ENCODE measurements at regions not wholly inside any gene's neighbourhood (a gene's known extent, or its start where the extent isn't known, plus 50 kb on each side); places are given as distances from the start of the nearest gene placed in this dataset.

DNA sequence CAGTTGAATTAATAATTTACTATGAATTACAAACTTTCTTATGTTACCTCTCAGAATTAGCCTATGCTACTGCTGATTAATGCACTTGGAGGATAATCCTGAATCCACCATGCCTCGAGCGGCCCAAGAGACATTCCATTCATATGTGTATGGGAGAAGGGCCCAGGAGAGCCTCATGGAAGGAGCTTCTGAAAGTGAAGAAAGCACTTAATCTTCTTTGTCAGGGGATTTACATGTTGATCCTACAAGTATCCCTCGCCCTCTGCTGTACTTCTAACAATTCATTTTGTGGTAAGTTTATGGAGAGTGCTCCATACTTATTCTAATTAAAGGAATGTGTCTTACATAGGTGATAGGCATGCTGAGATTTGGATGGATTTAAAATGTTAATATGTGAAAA is 1189.1 kb upstream of the NXPH2 start:
- no peak for DNase-seq
- intact Hi-C loops (cut with DNase I) = no loop called here
- ATAC-seq (ENCODE audit: poor library complexity) = no peak

DNA sequence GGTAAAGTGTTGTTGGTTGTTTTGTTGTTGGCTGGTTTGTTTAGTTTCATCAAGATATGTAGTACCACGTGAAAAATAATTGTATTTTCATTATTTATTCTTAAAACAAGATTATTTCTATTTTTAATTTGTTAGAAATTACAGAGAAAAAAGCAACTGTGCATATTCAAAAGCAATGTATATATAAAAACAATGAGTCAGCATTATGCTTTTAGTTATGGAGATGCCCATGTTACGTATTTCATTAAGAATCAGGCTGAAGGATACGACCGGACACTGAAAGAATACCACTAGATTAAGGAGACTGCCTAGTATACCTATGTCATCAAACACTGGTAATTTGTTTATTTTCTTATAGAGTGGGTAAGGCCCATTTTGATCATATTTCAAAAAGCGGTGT is 1188.4 kb upstream of the NXPH2 start:
- ATAC-seq (ENCODE audit: poor library complexity) (no peak), DNase-seq (no peak)
- intact Hi-C loops (cut with DNase I) = no loop called here

DNA sequence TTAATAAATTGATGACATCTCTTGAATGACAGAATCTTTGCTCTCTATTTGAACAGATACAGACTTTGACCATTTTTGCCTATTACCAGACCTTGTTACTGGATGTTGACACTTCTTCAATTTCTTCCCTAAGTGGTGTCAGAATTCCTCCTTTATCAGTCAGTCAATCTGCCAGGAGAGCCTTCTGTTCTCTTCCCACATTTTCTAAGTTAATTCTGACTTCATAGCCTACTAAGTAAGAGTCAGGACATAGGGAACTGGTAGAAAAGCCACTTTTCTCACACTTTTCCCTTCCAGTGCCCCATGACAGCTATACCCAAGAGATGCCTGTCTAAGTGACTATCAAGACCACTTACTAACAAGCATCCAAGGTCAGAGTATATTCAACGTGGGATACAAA is 1187.5 kb upstream of the NXPH2 start:
- DNase-seq (no peak), ATAC-seq (ENCODE audit: poor library complexity) (no peak)
- intact Hi-C loops (cut with DNase I) = no loop called here

DNA sequence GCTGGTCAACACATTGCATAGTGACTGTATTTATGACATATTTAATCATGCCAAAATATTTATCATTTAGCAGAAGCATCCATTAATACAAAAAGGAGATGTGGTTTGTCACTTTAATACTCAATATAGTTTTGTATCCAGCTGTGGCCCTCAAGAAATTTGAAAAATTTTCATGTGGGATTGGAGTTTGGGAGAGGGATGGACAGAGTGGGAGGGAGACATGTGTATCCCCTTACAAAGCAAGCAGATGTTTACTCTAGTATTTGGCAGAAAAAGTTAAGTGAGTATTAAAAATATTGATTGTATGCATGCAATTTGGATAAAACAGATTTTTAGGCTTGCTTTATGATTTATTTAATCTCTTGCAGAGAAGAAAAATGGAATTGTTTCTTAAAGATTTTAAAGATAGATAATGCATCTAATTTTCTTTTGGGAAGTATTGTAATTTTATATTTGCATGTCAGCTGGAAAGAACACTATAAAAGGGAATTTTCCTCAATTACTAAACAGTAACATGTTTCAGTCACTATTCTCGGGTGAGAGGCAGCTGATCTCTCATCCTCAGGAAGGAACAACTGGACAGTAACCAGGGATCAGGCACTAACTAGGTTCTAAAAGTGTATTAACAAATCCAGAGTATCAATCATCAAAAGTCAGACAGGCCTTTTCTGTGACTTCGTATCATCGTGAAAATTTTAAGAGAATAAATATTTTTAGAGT is 1184.7 kb upstream of the NXPH2 start:
- intact Hi-C loops (cut with DNase I) = no loop called here
- DNase-seq (no peak), ATAC-seq (ENCODE audit: poor library complexity) (no peak)

DNA sequence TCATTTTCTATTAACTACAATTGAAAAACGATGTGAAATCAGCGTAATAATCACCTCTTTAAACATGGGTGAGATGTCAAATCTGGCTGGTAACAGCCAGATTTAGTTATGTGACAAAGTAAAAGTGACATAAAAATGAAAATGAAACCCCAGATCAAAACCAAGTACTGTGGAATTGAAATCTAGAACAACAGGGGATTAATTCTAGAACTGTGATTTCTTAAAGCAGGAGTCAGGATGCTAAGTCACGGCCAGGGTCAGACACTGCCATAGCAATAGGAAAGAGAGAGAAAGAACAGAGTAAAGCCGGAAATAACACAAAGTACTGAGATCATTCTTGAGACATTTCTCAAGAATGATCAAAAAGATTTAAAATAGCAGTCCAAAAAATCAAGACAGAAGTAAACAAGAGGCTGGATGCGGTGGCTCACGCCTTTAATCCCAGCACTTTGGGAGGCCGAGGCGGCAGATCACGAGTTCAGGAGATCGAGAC is 1183.7 kb upstream of the NXPH2 start:
- ATAC-seq (ENCODE audit: poor library complexity) (no peak), DNase-seq (no peak)
- intact Hi-C loops (cut with DNase I) = no loop called here

DNA sequence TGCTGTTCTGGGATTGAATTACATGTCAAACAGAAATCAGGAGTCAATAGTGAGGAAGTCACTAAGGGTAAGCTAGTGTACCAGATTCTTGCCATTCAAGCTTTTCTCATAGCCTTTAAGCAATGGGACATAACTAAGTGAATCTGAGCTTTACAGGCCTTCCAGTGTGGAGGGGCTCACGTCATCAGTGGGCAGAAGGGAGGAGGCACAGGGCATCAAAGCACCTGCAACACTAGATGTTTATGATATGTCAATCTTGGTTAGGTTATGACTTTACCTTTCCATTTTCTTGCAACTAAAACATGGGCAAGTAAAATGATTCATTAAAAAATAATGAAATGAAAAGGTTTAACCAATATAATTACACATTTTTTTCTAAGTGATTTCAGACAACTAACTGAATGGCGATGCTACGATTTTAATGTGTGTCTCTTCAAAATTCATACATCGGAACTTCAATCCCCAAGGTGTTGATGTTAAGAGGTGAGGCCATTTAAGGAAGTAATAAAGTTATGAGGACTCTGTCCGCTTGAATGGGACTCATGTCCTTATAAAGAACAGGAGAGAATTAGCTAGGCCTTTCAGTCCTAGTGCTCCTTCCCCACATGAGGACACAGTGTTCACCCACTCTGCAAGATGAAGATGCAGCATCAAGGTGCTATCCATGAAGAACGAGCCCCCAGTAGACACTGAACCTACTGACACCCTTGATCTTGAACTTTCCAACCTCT is 1169.2 kb upstream of the NXPH2 start:
- ATAC-seq (ENCODE audit: poor library complexity) = no peak
- no peak for DNase-seq
- intact Hi-C loops (cut with DNase I) = no loop called here

DNA sequence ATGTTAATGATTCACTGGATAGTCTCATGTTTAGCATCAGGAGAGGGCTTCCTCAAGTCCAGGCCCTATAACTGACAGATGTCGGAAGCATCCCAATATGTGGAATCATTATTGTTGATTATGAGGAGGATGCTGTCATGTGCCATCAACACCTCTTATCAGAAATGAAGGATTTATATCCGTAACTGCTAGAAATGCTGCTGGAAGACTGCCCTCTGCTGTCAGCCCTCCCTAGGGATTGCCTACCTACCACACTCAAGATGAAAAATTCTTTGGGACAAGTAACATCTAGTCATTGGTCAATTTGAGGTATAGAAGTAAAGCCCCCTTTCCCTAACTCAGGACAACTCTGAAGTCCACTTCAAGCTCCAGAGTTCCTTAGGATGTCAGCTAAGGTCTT is 1166.5 kb upstream of the NXPH2 start:
- DNase-seq (no peak), ATAC-seq (ENCODE audit: poor library complexity) (no peak)
- intact Hi-C loops (cut with DNase I) = no loop called here

DNA sequence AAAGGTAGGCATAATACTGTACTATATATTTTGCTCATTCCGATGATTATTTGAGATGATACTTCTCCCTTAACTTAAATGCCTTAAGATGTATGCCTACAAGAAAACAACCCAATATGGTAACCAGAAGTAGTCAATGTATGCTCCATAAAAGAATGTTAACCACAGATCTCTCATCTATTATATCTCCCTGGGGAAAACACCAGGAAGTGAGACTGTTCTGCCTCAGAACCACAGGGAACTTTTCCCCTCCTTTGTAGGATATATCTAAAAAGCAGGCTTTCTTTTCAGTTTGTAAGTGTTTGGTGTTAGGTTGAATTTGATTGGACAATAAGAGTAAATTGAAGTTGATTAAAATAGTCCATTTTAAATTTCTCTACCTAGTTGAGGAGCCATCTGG is 1160.5 kb upstream of the NXPH2 start:
- ATAC-seq (ENCODE audit: poor library complexity) = no peak
- intact Hi-C loops (cut with DNase I) = no loop called here
- no peak for DNase-seq

DNA sequence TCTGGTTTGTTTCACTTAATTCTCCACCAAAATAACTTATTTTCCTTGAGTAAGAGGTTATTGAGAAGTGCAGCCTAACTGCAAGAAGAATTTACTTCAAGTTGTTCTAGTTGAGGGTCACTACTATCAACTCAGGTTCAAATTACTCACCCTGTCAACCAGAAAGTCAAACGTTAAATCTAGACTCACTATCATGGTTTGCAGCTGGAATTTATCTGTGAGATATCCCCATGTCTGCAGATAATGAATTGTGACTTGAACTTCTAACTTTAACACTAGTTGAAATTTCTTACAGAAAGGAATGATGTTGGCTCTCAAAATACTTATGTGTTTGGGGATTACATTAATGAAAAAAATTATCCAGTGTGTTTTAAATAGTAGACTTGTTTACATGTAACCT is 1145.7 kb upstream of the NXPH2 start:
- DNase-seq (no peak), ATAC-seq (ENCODE audit: poor library complexity) (no peak)
- intact Hi-C loops (cut with DNase I) = no loop called here

DNA sequence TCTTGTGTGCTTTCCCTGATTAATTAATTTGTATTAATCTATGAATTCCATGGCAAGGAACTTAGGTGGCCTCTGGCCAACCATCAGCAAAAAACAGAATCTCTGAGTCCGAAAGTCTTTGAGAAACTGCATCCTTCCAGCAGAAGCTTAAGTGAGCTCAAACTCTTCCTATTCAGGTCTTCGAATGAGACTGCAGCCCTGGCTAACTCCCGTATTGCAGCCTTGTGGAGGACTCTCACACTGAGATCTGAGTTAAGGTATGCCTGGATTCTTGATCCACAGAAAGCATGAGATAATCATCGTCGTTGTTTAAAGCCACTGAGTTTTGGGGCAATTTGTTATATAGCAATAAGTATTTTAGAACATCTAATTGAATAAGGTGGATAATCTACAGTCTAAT is 1143.9 kb upstream of the NXPH2 start:
- DNase-seq (no peak), ATAC-seq (ENCODE audit: poor library complexity) (no peak)
- intact Hi-C loops (cut with DNase I) = no loop called here

DNA sequence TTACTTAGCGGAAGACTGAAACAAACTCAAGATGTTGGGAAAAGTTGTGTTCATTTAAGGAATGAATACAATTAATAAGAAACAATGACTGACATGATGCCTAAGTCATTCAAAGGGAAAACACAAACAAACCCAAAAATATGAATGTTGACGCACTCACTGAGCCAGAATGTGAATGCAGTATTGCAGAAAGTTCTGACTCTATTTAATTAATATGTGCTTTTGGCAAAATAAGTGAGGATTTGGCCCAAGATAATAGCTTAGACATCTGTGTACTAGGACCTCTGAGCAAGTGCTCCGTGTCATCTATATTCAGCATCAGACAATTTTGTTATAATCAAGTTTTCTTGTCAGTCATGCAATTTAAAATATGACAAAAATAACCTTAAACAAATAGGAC is 1138.8 kb upstream of the NXPH2 start:
- intact Hi-C loops (cut with DNase I) = no loop called here
- DNase-seq (no peak), ATAC-seq (ENCODE audit: poor library complexity) (no peak)

DNA sequence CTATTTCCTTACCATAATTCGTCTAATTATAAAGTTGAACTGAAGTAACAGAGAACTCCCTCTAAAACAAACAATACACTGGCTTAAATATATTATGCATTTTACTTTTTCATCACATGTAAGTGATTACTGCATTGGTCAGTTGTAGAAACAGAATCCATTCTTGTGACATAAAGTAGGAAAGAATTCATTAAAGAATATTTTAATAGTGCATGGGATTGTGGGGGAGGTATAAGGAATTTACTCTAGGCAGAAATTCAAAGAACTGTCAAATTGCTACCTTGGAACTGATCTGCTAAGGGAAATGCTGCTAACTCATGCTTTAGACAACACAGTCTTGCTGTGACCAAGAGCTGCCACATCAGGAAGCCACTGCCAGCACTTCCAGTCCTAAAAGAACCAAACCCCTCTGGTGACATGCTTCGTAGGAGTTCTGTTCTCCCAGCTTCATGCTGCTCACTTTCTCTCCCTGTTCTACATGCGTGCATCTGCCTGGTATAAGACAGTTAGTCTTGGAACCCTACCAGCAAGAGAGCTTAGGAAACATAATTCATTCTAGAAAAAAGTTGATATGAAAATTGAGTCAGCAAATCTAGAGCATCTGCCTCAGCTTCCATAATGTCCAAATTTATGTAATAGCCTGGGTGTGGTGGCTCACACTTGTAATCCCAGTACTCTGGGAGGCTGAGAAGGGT is 1137.6 kb upstream of the NXPH2 start:
- ATAC-seq (ENCODE audit: poor library complexity) = no peak
- DNase-seq = no peak
- intact Hi-C loops (cut with DNase I) = no loop called here

DNA sequence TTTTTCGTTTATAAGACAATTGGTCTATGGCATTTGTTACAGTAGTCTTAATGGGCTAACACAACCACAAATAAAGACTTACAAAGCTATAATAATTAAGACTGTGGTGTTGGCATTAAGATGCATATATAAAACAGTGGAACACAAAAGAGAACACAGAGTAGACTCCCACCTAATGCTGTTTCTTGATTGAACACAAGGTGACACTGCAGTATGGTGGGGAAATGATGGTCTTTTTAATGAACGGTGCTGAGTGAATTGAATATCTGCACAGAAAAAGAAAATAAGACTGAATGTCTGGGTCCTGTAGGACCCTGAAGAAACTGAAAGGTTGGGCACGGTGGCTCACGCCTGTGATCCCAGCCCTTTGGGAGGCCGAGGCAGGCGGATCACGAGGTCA is 1136.6 kb upstream of the NXPH2 start:
- DNase-seq (no peak), ATAC-seq (ENCODE audit: poor library complexity) (no peak)
- intact Hi-C loops (cut with DNase I) = no loop called here

DNA sequence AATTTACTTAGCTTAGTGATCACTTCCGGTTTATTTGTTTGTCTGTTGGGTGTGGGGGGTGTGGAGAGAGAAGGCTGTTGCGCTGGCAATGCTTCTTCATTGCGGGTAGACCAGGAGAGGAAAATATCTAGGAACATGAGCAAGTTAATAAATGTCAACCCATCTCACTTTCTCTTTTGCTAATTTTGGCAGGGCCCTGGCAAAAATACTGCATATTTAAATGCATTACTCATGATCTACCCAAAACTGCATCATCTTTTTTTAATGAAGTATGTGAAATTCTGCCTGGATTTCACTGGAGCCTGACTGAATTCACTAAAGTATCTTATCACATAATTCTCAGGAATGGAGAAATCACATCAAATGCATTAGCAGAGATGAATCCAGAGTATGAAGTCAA is 1131.0 kb upstream of the NXPH2 start:
- intact Hi-C loops (cut with DNase I) = no loop called here
- ATAC-seq (ENCODE audit: poor library complexity) (no peak), DNase-seq (no peak)

DNA sequence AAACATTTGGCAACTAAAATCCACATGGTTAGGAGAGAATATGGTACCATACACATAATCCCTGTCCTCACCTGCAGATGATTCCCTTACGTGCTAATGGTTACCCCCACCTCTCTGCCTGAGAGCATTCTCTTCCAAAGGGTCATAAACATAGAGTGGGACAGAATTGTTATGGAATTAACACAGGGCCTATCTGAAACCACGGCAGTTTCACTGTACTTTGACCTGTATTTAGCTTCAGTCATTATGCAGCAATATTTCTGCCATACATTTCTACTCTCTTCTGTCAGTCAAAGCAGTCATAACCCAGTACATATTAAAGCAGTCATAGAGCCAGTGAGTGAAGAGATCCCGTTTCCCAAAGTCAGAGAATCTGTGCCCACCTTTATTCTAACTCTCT is 1128.9 kb upstream of the NXPH2 start:
- ATAC-seq (ENCODE audit: poor library complexity) (no peak), DNase-seq (no peak)
- intact Hi-C loops (cut with DNase I) = no loop called here

DNA sequence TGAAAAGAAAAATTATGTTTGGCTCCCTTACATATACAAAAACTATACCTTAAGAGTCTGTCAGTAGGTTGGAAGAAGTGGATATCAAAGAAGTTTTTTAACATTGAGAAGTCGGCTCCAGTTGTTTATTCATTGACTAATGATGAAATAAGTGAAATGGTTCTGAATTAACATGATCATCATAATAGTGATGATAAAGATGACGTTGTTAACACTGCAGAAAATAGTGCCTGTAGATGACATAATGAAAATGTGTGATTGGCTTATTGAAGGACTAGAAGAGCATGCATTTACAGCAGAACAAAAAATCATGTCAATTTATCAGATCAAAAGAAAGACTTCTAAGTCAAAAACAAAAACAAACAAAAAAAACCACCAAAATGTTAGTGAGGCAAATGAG is 1125.4 kb upstream of the NXPH2 start:
- DNase-seq (no peak), ATAC-seq (ENCODE audit: poor library complexity) (no peak)
- intact Hi-C loops (cut with DNase I) = no loop called here

DNA sequence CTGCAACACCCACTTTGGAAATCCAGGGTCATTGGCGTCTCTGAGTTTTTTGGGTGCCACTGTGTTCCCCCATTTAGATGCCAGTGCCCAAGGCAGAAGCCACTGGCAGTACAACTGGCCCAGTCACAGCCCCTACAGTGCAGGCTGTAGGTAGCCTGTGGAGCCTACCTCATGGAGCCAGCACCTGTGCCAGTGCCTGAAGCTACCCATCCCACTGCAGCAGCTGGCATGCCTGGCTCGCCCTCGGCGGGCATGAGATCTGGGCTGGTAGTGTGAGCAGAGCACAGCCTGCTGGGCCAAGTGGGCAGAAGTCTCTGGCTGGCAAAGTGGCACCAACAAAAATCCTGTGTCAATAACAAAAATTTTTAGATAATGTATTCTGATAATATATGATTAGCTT is 1111.4 kb upstream of the NXPH2 start:
- DNase-seq (no peak), ATAC-seq (ENCODE audit: poor library complexity) (no peak)
- intact Hi-C loops (cut with DNase I) = no loop called here

DNA sequence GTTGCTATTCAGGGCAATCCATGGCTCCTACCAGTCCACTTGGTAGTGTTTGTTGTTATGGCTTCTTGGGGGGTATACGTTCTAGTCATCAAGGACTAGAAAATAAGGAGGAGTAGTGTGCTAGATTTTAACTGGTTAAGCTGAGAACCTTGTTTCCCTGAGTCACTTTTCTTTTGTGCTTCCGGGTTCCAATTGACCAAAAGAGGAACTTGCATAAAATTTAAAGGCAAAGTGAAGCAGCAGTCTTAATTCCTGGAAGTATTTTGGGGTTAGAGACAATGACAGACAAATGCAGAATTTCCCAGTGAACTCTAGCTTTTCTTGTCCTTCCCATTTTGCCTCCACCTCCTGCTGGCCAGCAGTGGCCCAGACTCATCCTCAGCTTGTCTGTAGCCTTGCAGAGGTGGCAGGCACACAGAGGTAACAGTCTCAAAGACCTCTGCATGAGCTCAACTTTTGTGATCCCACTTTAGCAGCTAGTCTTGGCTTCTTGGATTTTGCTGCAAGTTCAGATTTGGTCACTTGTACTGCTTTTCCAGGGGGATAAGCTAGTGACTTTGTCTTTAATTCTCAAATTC is 1105.8 kb upstream of the NXPH2 start:
- DNase-seq (no peak), ATAC-seq (ENCODE audit: poor library complexity) (no peak)
- intact Hi-C loops (cut with DNase I) = no loop called here

DNA sequence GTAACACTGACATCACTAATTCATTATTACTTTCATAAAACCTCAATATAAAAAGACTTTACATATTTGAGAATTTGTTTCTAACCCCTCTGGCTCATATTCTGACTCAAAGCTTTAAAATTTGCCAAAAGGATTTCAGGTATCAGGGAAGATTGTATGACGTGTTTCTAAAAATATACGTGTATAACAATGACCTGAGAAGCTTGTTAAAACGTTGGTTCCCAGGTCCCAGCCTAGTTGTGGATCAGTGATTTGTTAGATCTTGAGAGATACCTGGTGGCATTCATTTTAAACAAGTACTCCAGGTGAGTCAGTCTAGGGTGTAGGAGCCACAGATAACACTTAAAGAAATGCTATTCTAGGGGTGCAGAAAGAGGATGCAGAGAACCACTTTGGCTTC is 1096.8 kb upstream of the NXPH2 start:
- no peak for ATAC-seq (ENCODE audit: poor library complexity)
- intact Hi-C loops (cut with DNase I) = no loop called here
- DNase-seq = no peak

DNA sequence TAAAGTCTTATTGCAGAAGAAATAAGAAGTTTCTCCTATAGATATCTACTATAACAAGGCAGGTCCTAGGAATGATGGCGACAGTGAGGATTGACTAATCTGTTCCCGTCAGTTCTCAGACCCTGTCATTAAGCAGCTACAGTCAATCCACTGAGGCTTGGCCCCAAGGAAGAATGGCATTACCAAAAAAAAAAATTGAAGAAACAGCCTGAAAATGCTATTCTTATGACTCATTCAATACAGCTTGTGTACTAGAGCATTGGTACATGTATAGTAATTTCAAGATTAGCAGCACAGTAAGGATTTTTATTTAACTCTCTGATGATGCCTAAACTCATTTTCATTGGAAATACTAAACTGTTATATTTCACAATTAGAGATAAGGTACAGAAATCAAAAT is 1096.1 kb upstream of the NXPH2 start:
- no peak for ATAC-seq (ENCODE audit: poor library complexity)
- intact Hi-C loops (cut with DNase I) = no loop called here
- DNase-seq = no peak

Data from Right ventricle myocardium superior (tissue), 1 donor.